IMR-90 (cell line): ENCODE measurements at regions not wholly inside any gene's neighbourhood (a gene's known extent, or its start where the extent isn't known, plus 50 kb on each side); places are given as distances from the start of the nearest gene placed in this dataset.

ENCODE experiments used
- BHLHE40 ChIP-seq: fragments of 150-350 bp; IDR thresholded peaks from 2 replicates; pipeline ENCODE4 v1.6.1; 2016; ENCODE audit warnings: mild to moderate bottlenecking, low read depth, low read length
- CEBPB ChIP-seq: IDR thresholded peaks from 2 replicates; pipeline ENCODE4 v1.6.1; 2012; ENCODE audit warnings: low read depth, low read length, improper control_type of control experiment
- CHD1 ChIP-seq: IDR thresholded peaks from 2 replicates; pipeline ENCODE4 v1.6.1; 2012; ENCODE audit warnings: low read depth, low read length, improper control_type of control experiment
- CTCF ChIP-seq: conservative IDR thresholded peaks from 2 replicates; pipeline ENCODE4 v1.5.1; 2012; ENCODE audit warnings: mild to moderate bottlenecking, low read depth, low read length, improper control_type of control experiment
- ELK1 ChIP-seq: fragments of 150-350 bp; IDR thresholded peaks from 2 replicates; pipeline ENCODE4 v1.6.1; 2016; ENCODE audit warnings: low read depth, mild to moderate bottlenecking, low read length, moderate library complexity, borderline replicate concordance
- FOS ChIP-seq: fragments of 150-350 bp; IDR thresholded peaks from 2 replicates; pipeline ENCODE4 v1.6.1; 2016; ENCODE audit warnings: low read depth, low read length
- MAFK ChIP-seq: IDR thresholded peaks from 2 replicates; pipeline ENCODE4 v1.6.1; 2012; ENCODE audit warnings: low read depth, low read length, improper control_type of control experiment
- MXI1 ChIP-seq: IDR thresholded peaks from 2 replicates; pipeline ENCODE4 v1.6.1; 2012; ENCODE audit warnings: low read depth, mild to moderate bottlenecking, low read length, moderate library complexity, borderline replicate concordance
- POLR2A ChIP-seq: IDR thresholded peaks from 2 replicates; pipeline ENCODE4 v1.6.1; 2012; ENCODE audit warnings: mild to moderate bottlenecking, low read depth, low read length
- RAD21 ChIP-seq: IDR thresholded peaks from 2 replicates; pipeline ENCODE4 v1.6.1; 2012; ENCODE audit warnings: low read length, improper control_type of control experiment
- SMC3 ChIP-seq: fragments of 150-350 bp; IDR thresholded peaks from 2 replicates; pipeline ENCODE4 v1.6.1; 2016; ENCODE audit warnings: low read depth, mild to moderate bottlenecking, antibody characterized with exemption, low read length, moderate library complexity
- USF2 ChIP-seq: fragments of 150-350 bp; IDR thresholded peaks from 2 replicates; pipeline ENCODE4 v1.6.1; 2017; ENCODE audit warnings: mild to moderate bottlenecking, antibody characterized with exemption, low read length, low read depth

GRCh38 chr19:31054430-31054829 lies 294.8 kb downstream of the TSHZ3 start:
- TF ChIP-seq CTCF: peak; percentile 95
- no peak for TF ChIP-seq CHD1
- peak; percentile 95 for TF ChIP-seq SMC3
- no peak for TF ChIP-seq USF2
- no peak for TF ChIP-seq POLR2A
- peak; percentile 97 for TF ChIP-seq RAD21
- TF ChIP-seq BHLHE40: no peak
- TF ChIP-seq MAFK: no peak
- no peak for TF ChIP-seq MXI1
- no peak for TF ChIP-seq ELK1
- no peak for TF ChIP-seq CEBPB
- TF ChIP-seq FOS: no peak
